Body of pancreas (tissue), 4 donors: ENCODE measurements at regions not wholly inside any gene's neighbourhood (a gene's known extent, or its start where the extent isn't known, plus 50 kb on each side); places are given as distances from the start of the nearest gene placed in this dataset.
"Not testable (repeated sequence)": the region's sequence is repeated elsewhere in the genome, so short reads cannot be mapped to it uniquely, and the experiment has no call there.

Experiments used
- ATAC-seq: fragments of 150-250 bp; one replicate; pipeline ENCODE4 v1.9.1; 2016
- DNase-seq, 4 donors: peaks; one replicate each; pipeline ENCODE4 v3.0.0-alpha.2; 2019
- H3K27ac ChIP-seq, 4 donors: fragments of 200-600 bp; sonication (generic); 1 replicate in 3 of 4; 2 replicates in 1 of 4; pipeline versions ENCODE4 v1.5.1 to v1.6.1; 2016 to 2019; ENCODE audit warnings: mild to moderate bottlenecking in 1 of 4, mixed read lengths in 1 of 4, moderate library complexity in 1 of 4
- H3K27me3 ChIP-seq, 2 donors: fragments of 200-600 bp; sonication (generic); one replicate each; pipeline ENCODE4 v1.6.0; 2016; ENCODE audit warnings: mild to moderate bottlenecking in 1 of 2
- H3K36me3 ChIP-seq, 2 donors: fragments of 200-600 bp; sonication (generic); replicated peaks in 1 of 2; 2 replicates each; pipeline ENCODE4 v1.5.1; 2016; ENCODE audit warnings: low read depth in 2 of 2; ENCODE audit not compliant: insufficient read depth in 1 of 2
- H3K4me1 ChIP-seq: fragments of 200-600 bp; sonication (generic); one replicate; pipeline ENCODE4 v1.6.0; 2016
- H3K4me3 ChIP-seq, 2 donors: fragments of 200-600 bp; sonication (generic); 1 replicate in 1 of 2; 2 replicates in 1 of 2; pipeline ENCODE4 v1.5.1; 2016 to 2019
- H3K9me3 ChIP-seq, 3 donors: fragments of 200-600 bp; sonication (generic); 1 replicate in 2 of 3; 2 replicates in 1 of 3; pipeline ENCODE4 v1.5.1; 2016
- POLR2A ChIP-seq, 3 donors: fragments of 450-650 bp; IDR thresholded peaks; one replicate each; pipeline ENCODE4 v1.6.1; 2016; ENCODE audit warnings: antibody characterized with exemption in 3 of 3, mild to moderate bottlenecking in 2 of 3
- WGBS, 2 donors: methylation state at CpG; one replicate each; pipeline ENCODE4 v1.1.5; 2017; 5-methylcytosine and 5-hydroxymethylcytosine counted together
- intact Hi-C: fragments of 100-400 bp; cut with DNase I; formaldehyde crosslinking; loops from one replicate; pipeline ENCODE4 v1.15.1; 2023
- TF ChIP-seq, protein P1 (sequence below), 7 experiments: fragments of 450-650 bp in 4 of 7; fragments of 200-600 bp in 3 of 7; sonication (generic) in 3 of 7; IDR thresholded peaks; one replicate each; pipeline ENCODE4 v1.5.1; 2016 to 2019; ENCODE audit warnings: antibody characterized with exemption in 7 of 7

DNA sequence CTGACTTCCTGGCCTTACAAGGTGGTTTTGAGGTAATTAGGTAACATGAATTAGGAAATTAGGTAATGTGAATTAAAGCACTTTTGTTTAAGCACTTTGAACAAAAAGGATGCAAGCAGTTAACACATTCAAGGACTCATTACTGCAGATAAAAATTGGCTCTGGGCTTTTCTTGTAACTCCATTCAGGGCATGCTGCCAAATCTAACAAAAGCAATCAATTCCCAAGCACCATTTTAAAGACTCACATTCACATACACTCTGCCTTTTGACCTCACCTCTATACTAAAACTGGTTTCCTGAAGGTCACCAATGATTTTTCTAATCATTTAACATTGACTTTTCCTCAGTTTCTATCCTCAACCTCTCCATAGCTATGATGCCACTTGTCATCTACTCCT is 251.2 kb upstream of the RHOBTB1 start:
- intact Hi-C loops, result no loop called here
- peaks cover 17% of the 10 kb centered on the region for H3K4me1 ChIP-seq
- ATAC-seq (no peak), DNase-seq (no peak)
- no peaks in the 10 kb centered on the region for H3K27me3 ChIP-seq
- no peaks in the 10 kb centered on the region for H3K36me3 ChIP-seq
- no peaks in the 10 kb centered on the region for H3K9me3 ChIP-seq
- no peak overlapping the region for H3K4me3 ChIP-seq
- TF ChIP-seq, protein P1, sequence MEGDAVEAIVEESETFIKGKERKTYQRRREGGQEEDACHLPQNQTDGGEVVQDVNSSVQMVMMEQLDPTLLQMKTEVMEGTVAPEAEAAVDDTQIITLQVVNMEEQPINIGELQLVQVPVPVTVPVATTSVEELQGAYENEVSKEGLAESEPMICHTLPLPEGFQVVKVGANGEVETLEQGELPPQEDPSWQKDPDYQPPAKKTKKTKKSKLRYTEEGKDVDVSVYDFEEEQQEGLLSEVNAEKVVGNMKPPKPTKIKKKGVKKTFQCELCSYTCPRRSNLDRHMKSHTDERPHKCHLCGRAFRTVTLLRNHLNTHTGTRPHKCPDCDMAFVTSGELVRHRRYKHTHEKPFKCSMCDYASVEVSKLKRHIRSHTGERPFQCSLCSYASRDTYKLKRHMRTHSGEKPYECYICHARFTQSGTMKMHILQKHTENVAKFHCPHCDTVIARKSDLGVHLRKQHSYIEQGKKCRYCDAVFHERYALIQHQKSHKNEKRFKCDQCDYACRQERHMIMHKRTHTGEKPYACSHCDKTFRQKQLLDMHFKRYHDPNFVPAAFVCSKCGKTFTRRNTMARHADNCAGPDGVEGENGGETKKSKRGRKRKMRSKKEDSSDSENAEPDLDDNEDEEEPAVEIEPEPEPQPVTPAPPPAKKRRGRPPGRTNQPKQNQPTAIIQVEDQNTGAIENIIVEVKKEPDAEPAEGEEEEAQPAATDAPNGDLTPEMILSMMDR (IDR thresholded peaks at IDR 0.05), result no peak
- no peak for TF ChIP-seq POLR2A (IDR thresholded peaks at IDR 0.05)
- no peak overlapping the region for H3K27ac ChIP-seq

- intact Hi-C loops, H3K36me3 ChIP-seq, H3K4me3 ChIP-seq, H3K9me3 ChIP-seq, ATAC-seq, H3K27me3 ChIP-seq, H3K27ac ChIP-seq, DNase-seq: not testable (repeated sequence)
- H3K4me1 ChIP-seq, result peaks cover 22% of the 10 kb centered on the region
- WGBS, 2 donors, result 88 to 92% methylated on average over 1 to 2 of the region's 2 CpGs
Measured at GRCh38 chr10:61192589-61192988, 248.6 kb upstream of the RHOBTB1 start.

DNA sequence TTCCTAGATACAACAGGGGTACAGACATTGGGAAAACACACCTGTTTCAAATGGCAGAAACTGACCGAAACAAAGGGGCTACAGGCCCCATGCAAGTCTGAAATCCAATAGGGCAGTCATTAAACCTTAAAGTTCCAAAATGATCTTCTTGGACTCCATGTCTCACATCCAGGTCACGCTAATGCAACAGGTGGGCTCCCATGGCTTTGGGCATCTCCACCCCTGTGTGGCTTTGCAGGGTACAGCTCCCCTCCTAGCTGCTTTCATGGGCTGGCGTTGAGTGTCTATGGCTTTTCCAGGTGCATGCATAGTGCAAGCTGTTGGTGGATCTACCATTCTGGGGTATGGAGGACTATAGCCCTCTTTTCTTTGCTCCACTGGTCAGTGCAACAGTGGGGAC is 248.1 kb upstream of the RHOBTB1 start:
- no peak overlapping the region for H3K27ac ChIP-seq
- TF ChIP-seq, protein P1 (IDR thresholded peaks at IDR 0.05), result no peak
- TF ChIP-seq POLR2A (IDR thresholded peaks at IDR 0.05), result no peak
- no peak overlapping the region for H3K4me3 ChIP-seq
- no peaks in the 10 kb centered on the region for H3K9me3 ChIP-seq
- H3K27me3 ChIP-seq, result no peaks in the 10 kb centered on the region
- intact Hi-C loops, result no loop called here
- H3K4me1 ChIP-seq, result peaks cover 22% of the 10 kb centered on the region
- no peak for ATAC-seq
- H3K36me3 ChIP-seq, result no peaks in the 10 kb centered on the region
- no peak for DNase-seq
- WGBS, 2 donors, result 94 to 97% methylated on average over 3 of the region's 3 CpGs

DNA sequence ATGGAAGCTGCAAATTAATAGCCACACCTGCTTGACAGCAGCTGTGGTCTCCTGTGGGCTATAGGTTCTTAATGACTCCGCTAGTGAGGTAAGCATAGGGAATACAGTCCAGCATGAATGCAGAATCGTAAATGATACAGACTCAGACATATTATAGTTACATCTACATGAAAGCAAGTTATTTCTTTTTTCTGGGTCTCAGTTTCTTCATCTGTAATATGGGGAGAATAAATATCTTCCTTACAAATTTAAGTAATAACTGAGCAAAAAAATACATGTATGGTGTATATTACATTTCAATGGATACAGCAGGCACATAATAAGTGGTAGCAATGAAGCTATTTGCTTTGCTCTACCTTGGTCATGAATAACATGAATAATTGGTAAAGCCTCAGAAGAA is 245.9 kb upstream of the RHOBTB1 start:
- intact Hi-C loops, result loop anchor here (10.0 kb wide), 1 partner anchor 55 kb away; no protein-coding TSS in a partner anchor
- DNase-seq (no peak), ATAC-seq (no peak)
- Histone ChIP-seq H3K4me3 (no peak overlapping the region), H3K27me3 (no peaks in the 10 kb centered on the region), H3K36me3 (no peaks in the 10 kb centered on the region), H3K9me3 (no peaks in the 10 kb centered on the region), H3K27ac (no peak overlapping the region), H3K4me1 (peaks cover 15% of the 10 kb centered on the region)
- no peak for TF ChIP-seq POLR2A (IDR thresholded peaks at IDR 0.05)
- TF ChIP-seq, protein P1 (IDR thresholded peaks at IDR 0.05), result no peak
- 96% methylated on average over 2 of the region's 2 CpGs for WGBS, 2 donors

DNA sequence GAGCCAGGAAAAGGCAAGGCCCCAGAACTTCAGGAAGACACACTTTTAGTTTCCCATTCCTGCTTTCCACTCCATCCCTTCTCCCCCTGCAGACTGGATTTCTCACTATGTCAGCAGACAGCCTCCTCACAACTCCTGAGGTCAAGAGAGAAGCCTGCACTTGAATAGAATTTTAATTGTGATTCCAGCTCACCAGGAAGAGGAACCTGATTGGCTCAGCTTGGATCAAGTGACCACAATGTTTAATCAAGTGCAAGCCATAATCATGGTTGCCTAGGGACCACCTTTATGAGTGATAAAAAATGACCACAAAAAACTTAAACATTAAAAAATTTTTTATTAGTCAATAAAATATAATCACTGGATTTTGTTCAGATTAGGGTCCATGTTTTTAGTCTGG is 244.7 kb upstream of the RHOBTB1 start:
- DNase-seq, result no peak
- Histone ChIP-seq H3K9me3 (no peaks in the 10 kb centered on the region), H3K4me1 (peaks cover 20% of the 10 kb centered on the region), H3K27ac (no peak overlapping the region), H3K27me3 (no peaks in the 10 kb centered on the region), H3K4me3 (no peak overlapping the region), H3K36me3 (no peaks in the 10 kb centered on the region)
- intact Hi-C loops, result loop anchor here (10.0 kb wide), 1 partner anchor 54 kb away; no protein-coding TSS in a partner anchor
- TF ChIP-seq, protein P1 (IDR thresholded peaks at IDR 0.05), result no peak
- no peak for TF ChIP-seq POLR2A (IDR thresholded peaks at IDR 0.05)
- ATAC-seq, result no peak
